ENCODE measurements at regions not wholly inside any gene's neighbourhood (a gene's known extent, or its start where the extent isn't known, plus 50 kb on each side); places are given as distances from the start of the nearest gene placed in this dataset.

- no peak overlapping the region for H3K9ac ChIP-seq (ENCODE audit: low read length)
- H3K27me3 ChIP-seq (ENCODE audit: low read depth, low read length) = no peaks in the 10 kb centered on the region
- TF ChIP-seq CTCF (IDR thresholded peaks at IDR 0.05; ENCODE audit: low read depth, low read length) (no peak), EZH2phosphoT487 (IDR thresholded peaks at IDR 0.05; ENCODE audit: low read depth) (no peak)
- H3K79me2 ChIP-seq (ENCODE audit: low read length) = no peaks in the 10 kb centered on the region
- no peak overlapping the region for H3K4me3 ChIP-seq (ENCODE audit: low read length)
- H2AFZ ChIP-seq (ENCODE audit: low read depth, low read length) = no peak overlapping the region
- no peaks in the 10 kb centered on the region for H3K4me1 ChIP-seq (ENCODE audit: low read length)
- H3K27ac ChIP-seq (ENCODE audit: low read length) = no peak overlapping the region
- H4K20me1 ChIP-seq (ENCODE audit: insufficient read depth, low read length) = no peaks in the 10 kb centered on the region
- no peaks in the 10 kb centered on the region for H3K36me3 ChIP-seq (replicated peaks; ENCODE audit: low read depth, low read length)
- H3K9me3 ChIP-seq (ENCODE audit: insufficient read depth, low read length) = no peaks in the 10 kb centered on the region
- no peak overlapping the region for H3K4me2 ChIP-seq (ENCODE audit: low read length)
Observed at GRCh38 chr21:23017989-23018388, 2019.8 kb downstream of the NCAM2 start.

- no peaks in the 10 kb centered on the region for H3K27me3 ChIP-seq (ENCODE audit: low read depth, low read length)
Observed at GRCh38 chr21:23020969-23021368, 2022.8 kb downstream of the NCAM2 start.

GRCh38 chr21:23021481-23021880 is 2023.3 kb downstream of the NCAM2 start:
- H4K20me1 ChIP-seq (ENCODE audit: insufficient read depth, low read length) = no peaks in the 10 kb centered on the region
- TF ChIP-seq EZH2phosphoT487 (IDR thresholded peaks at IDR 0.05; ENCODE audit: low read depth) = no peak
- TF ChIP-seq CTCF (IDR thresholded peaks at IDR 0.05; ENCODE audit: low read depth, low read length) = no peak
- H3K4me3 ChIP-seq (ENCODE audit: low read length) = no peak overlapping the region
- no peak overlapping the region for H3K4me2 ChIP-seq (ENCODE audit: low read length)
- no peak overlapping the region for H3K27ac ChIP-seq (ENCODE audit: low read length)
- no peak overlapping the region for H2AFZ ChIP-seq (ENCODE audit: low read depth, low read length)
- H3K4me1 ChIP-seq (ENCODE audit: low read length) = no peaks in the 10 kb centered on the region
- H3K9ac ChIP-seq (ENCODE audit: low read length) = no peak overlapping the region
- H3K9me3 ChIP-seq (ENCODE audit: insufficient read depth, low read length) = no peaks in the 10 kb centered on the region
- H3K27me3 ChIP-seq (ENCODE audit: low read depth, low read length) = no peaks in the 10 kb centered on the region
- no peaks in the 10 kb centered on the region for H3K36me3 ChIP-seq (replicated peaks; ENCODE audit: low read depth, low read length)
- H3K79me2 ChIP-seq (ENCODE audit: low read length) = no peaks in the 10 kb centered on the region

More at GRCh38 chr21:23020969-23021368, 2022.8 kb downstream of the NCAM2 start:
- Histone ChIP-seq H4K20me1 (ENCODE audit: insufficient read depth, low read length) (no peaks in the 10 kb centered on the region), H3K79me2 (ENCODE audit: low read length) (no peaks in the 10 kb centered on the region), H3K9me3 (ENCODE audit: insufficient read depth, low read length) (no peaks in the 10 kb centered on the region), H3K4me2 (ENCODE audit: low read length) (no peak overlapping the region), H3K4me1 (ENCODE audit: low read length) (no peaks in the 10 kb centered on the region), H3K4me3 (ENCODE audit: low read length) (no peak overlapping the region), H2AFZ (ENCODE audit: low read depth, low read length) (no peak overlapping the region), H3K27ac (ENCODE audit: low read length) (no peak overlapping the region), H3K36me3 (replicated peaks; ENCODE audit: low read depth, low read length) (no peaks in the 10 kb centered on the region), H3K9ac (ENCODE audit: low read length) (no peak overlapping the region)
- TF ChIP-seq EZH2phosphoT487 (IDR thresholded peaks at IDR 0.05; ENCODE audit: low read depth) = no peak
- TF ChIP-seq CTCF (IDR thresholded peaks at IDR 0.05; ENCODE audit: low read depth, low read length) = no peak

- H3K4me1 ChIP-seq (ENCODE audit: low read length) = no peaks in the 10 kb centered on the region
- no peaks in the 10 kb centered on the region for H3K36me3 ChIP-seq (replicated peaks; ENCODE audit: low read depth, low read length)
- no peak for TF ChIP-seq EZH2phosphoT487 (IDR thresholded peaks at IDR 0.05; ENCODE audit: low read depth)
- no peak for TF ChIP-seq CTCF (IDR thresholded peaks at IDR 0.05; ENCODE audit: low read depth, low read length)
- H3K27ac ChIP-seq (ENCODE audit: low read length) = no peak overlapping the region
- no peaks in the 10 kb centered on the region for H3K27me3 ChIP-seq (ENCODE audit: low read depth, low read length)
- no peaks in the 10 kb centered on the region for H3K79me2 ChIP-seq (ENCODE audit: low read length)
- no peak overlapping the region for H3K4me2 ChIP-seq (ENCODE audit: low read length)
- H2AFZ ChIP-seq (ENCODE audit: low read depth, low read length) = no peak overlapping the region
- no peak overlapping the region for H3K9ac ChIP-seq (ENCODE audit: low read length)
- no peaks in the 10 kb centered on the region for H4K20me1 ChIP-seq (ENCODE audit: insufficient read depth, low read length)
- H3K9me3 ChIP-seq (ENCODE audit: insufficient read depth, low read length) = no peaks in the 10 kb centered on the region
- no peak overlapping the region for H3K4me3 ChIP-seq (ENCODE audit: low read length)
Observed at GRCh38 chr21:23026878-23027277, 2028.7 kb downstream of the NCAM2 start.

Data from OCI-LY3 (cell line).